Keratinocyte (primary cell): ENCODE measurements at regions not wholly inside any gene's neighbourhood (a gene's known extent, or its start where the extent isn't known, plus 50 kb on each side); places are given as distances from the start of the nearest gene placed in this dataset.

Source experiments
- EZH2 ChIP-seq: IDR thresholded peaks from one replicate; pipeline ENCODE4 v1.6.1; 2012; ENCODE audit warnings: inconsistent platforms, mild to moderate bottlenecking, low read length, moderate library complexity
- TF ChIP-seq, protein P1 (sequence below), 3 experiments: IDR thresholded peaks in 1 of 3; conservative IDR thresholded peaks in 1 of 3; optimal IDR thresholded peaks in 1 of 3; 2 replicates in 2 of 3; 3 replicates in 1 of 3; pipeline versions ENCODE3 to v1.5.1; 2011; ENCODE audit warnings: low read length in 3 of 3, mild to moderate bottlenecking in 3 of 3, moderate library complexity in 2 of 3, control low read depth in 1 of 3, inconsistent platforms in 1 of 3; ENCODE audit not compliant: insufficient read depth in 2 of 3; ENCODE audit errors: extremely low read depth in 1 of 3

DNA sequence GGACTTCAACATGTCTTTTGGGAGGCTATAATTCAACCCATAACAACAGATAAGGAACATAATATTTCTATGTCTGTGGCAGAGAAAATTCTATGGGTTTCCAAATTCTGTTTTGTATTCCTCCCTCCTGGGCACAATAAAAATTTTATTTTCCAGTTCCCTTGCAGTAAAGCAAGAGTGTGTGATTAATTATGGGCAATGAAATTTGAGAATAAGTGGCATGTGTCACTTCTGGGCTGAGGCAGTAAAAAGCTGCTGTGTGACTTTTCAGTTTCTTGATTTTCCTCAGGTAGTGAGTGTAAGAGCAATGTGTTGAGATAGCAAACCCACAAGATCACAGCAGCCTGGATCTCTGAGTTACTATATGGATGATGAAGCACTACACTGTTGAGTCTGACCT, 216.4 kb downstream of the MEIS1 start:
- TF ChIP-seq EZH2: no peak
- TF ChIP-seq, protein P1, sequence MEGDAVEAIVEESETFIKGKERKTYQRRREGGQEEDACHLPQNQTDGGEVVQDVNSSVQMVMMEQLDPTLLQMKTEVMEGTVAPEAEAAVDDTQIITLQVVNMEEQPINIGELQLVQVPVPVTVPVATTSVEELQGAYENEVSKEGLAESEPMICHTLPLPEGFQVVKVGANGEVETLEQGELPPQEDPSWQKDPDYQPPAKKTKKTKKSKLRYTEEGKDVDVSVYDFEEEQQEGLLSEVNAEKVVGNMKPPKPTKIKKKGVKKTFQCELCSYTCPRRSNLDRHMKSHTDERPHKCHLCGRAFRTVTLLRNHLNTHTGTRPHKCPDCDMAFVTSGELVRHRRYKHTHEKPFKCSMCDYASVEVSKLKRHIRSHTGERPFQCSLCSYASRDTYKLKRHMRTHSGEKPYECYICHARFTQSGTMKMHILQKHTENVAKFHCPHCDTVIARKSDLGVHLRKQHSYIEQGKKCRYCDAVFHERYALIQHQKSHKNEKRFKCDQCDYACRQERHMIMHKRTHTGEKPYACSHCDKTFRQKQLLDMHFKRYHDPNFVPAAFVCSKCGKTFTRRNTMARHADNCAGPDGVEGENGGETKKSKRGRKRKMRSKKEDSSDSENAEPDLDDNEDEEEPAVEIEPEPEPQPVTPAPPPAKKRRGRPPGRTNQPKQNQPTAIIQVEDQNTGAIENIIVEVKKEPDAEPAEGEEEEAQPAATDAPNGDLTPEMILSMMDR (optimal IDR thresholded peaks at IDR 0.05 in 1 of 3, IDR thresholded peaks at IDR 0.05 in 1 of 3, conservative IDR thresholded peaks at IDR 0.05 in 1 of 3; ENCODE audit: extremely low read depth in 1 of 3, insufficient read depth in 2 of 3, low read length in 3 of 3): no peak
